GM23248 (cell line): ENCODE measurements at regions not wholly inside any gene's neighbourhood (a gene's known extent, or its start where the extent isn't known, plus 50 kb on each side); places are given as distances from the start of the nearest gene placed in this dataset.

Experiments used
- EZH2 ChIP-seq: fragments of 200-600 bp; sonication (generic); IDR thresholded peaks from 2 replicates; pipeline ENCODE4 v1.6.1; 2018; ENCODE audit warnings: antibody characterized with exemption, mild to moderate bottlenecking; ENCODE audit not compliant: insufficient read depth, poor library complexity, severe bottlenecking
- EZH2phosphoT487 ChIP-seq: fragments of 200-600 bp; sonication (generic); IDR thresholded peaks from 2 replicates; pipeline ENCODE4 v1.6.1; 2018; ENCODE audit warnings: antibody characterized with exemption, moderate library complexity, mild to moderate bottlenecking, low read depth; ENCODE audit not compliant: insufficient read depth

DNA sequence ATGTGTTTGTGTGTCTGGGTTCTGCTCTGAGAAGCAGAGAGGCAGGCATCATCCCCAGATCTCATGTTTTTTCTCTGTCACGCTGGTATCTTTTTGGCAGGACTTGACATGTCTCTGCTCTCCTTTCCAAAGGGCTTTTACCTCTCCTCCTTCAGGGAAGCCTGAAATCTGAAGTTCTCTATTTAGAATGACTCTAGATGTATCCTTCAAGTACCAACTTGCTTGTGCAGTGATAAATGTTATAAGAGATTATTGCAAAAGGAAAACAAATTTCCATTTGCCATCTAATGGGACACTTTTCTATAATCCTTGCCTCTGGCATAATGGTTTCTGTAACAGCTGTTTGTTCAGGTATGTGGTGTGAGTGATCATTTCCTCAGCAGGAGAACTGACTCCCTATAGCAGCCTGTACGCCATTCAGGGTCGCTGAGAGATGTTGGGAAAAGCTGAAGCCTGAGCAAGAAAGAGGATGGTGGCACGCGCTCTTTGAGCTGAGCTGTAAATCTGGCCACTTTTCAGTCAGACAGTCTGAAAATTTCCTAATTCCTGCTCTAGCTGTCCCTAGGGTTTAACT is 72.5 kb downstream of the CNGA2 start:
- no peak for TF ChIP-seq EZH2
- TF ChIP-seq EZH2phosphoT487: no peak
